ENCODE measurements at regions not wholly inside any gene's neighbourhood (a gene's known extent, or its start where the extent isn't known, plus 50 kb on each side); places are given as distances from the start of the nearest gene placed in this dataset.
"Not testable (repeated sequence)": the region's sequence is repeated elsewhere in the genome, so short reads cannot be mapped to it uniquely, and the experiment has no call there.

- no peak for DNase-seq (ENCODE audit: low spot score)
- H3K27me3 ChIP-seq (ENCODE audit: control insufficient read depth in 4 of 4, insufficient read depth in 4 of 4, low read length in 3 of 4): peaks cover 0 to 11% (median 5%) of the 10 kb centered on the region in 4 donors
- H3K36me3 ChIP-seq (ENCODE audit: control insufficient read depth in 4 of 4, insufficient read depth in 3 of 4, low read depth in 1 of 4, low read length in 3 of 4): no peaks in the 10 kb centered on the region
- H3K4me3 ChIP-seq (ENCODE audit: low read depth in 1 of 3, low read length in 3 of 3): no peak overlapping the region
- 87% methylated on average over 1 of the region's 1 CpG for WGBS
- H3K4me1 ChIP-seq (ENCODE audit: control insufficient read depth in 4 of 4, insufficient read depth in 4 of 4, low read length in 3 of 4): no peaks in the 10 kb centered on the region
- H3K27ac ChIP-seq (ENCODE audit: low read depth in 1 of 2, low read length in 2 of 2): no peak overlapping the region
- no peak overlapping the region for H3K9ac ChIP-seq (ENCODE audit: low read depth in 1 of 2, low read length in 2 of 2)
- TF ChIP-seq FOXA1 (IDR thresholded peaks at IDR 0.05) (no peak), NR2F2 (IDR thresholded peaks at IDR 0.05) (no peak), TAF1 (conservative IDR thresholded peaks at IDR 0.05) (no peak), ZBTB33 (IDR thresholded peaks at IDR 0.05) (no peak), EGR1 (IDR thresholded peaks at IDR 0.05; ENCODE audit: low read depth in 2 of 2) (no peak), GABPA (IDR thresholded peaks at IDR 0.05 in 1 of 2, conservative IDR thresholded peaks at IDR 0.05 in 1 of 2) (no peak), SP1 (IDR thresholded peaks at IDR 0.05) (no peak)
- peaks cover 7 to 28% (median 13%) of the 10 kb centered on the region in 4 donors for H3K9me3 ChIP-seq (ENCODE audit: control insufficient read depth in 4 of 4, low read length in 3 of 4)
These were observed 79.2 kb upstream of the NCK2 start for GRCh38 chr2:105665480-105665879.

- Histone ChIP-seq H3K9ac (ENCODE audit: low read depth in 1 of 2, low read length in 2 of 2) (no peak overlapping the region), H3K27me3 (ENCODE audit: control insufficient read depth in 4 of 4, insufficient read depth in 4 of 4, low read length in 3 of 4) (peaks cover 0 to 6% (median 0%) of the 10 kb centered on the region in 4 donors), H3K36me3 (ENCODE audit: control insufficient read depth in 4 of 4, insufficient read depth in 3 of 4, low read depth in 1 of 4, low read length in 3 of 4) (no peaks in the 10 kb centered on the region), H3K9me3 (ENCODE audit: control insufficient read depth in 4 of 4, low read length in 3 of 4) (peaks cover 1 to 7% (median 3%) of the 10 kb centered on the region in 4 donors), H3K27ac (ENCODE audit: low read depth in 1 of 2, low read length in 2 of 2) (no peak overlapping the region), H3K4me3 (ENCODE audit: low read depth in 1 of 3, low read length in 3 of 3) (no peak overlapping the region), H3K4me1 (ENCODE audit: control insufficient read depth in 4 of 4, insufficient read depth in 4 of 4, low read length in 3 of 4) (no peaks in the 10 kb centered on the region)
- 85% methylated on average over 4 of the region's 4 CpGs for WGBS
- DNase-seq (ENCODE audit: low spot score): no peak
- TF ChIP-seq JUND (IDR thresholded peaks at IDR 0.05) (no peak), FOXA2 (IDR thresholded peaks at IDR 0.05) (no peak), YY1 (IDR thresholded peaks at IDR 0.05) (no peak), CTCF (IDR thresholded peaks at IDR 0.05; ENCODE audit: low read depth, low read length, missing input control) (no peak), RAD21 (IDR thresholded peaks at IDR 0.05) (no peak), HNF4A (conservative IDR thresholded peaks at IDR 0.05) (no peak), ZBTB33 (IDR thresholded peaks at IDR 0.05) (no peak), HNF4G (IDR thresholded peaks at IDR 0.05) (no peak), SP1 (IDR thresholded peaks at IDR 0.05) (no peak), RXRA (IDR thresholded peaks at IDR 0.05) (no peak), GABPA (IDR thresholded peaks at IDR 0.05 in 1 of 2, conservative IDR thresholded peaks at IDR 0.05 in 1 of 2) (no peak)
These were observed 84.2 kb upstream of the NCK2 start for GRCh38 chr2:105660489-105660888.

GRCh38 chr2:105655723-105656606 lies 88.7 kb upstream of the NCK2 start:
- not testable (repeated sequence) for H3K27ac ChIP-seq (ENCODE audit: low read depth in 1 of 2, low read length in 2 of 2); H3K4me3 ChIP-seq (ENCODE audit: low read depth in 1 of 3, low read length in 3 of 3); H3K36me3 ChIP-seq (ENCODE audit: control insufficient read depth in 4 of 4, insufficient read depth in 3 of 4, low read depth in 1 of 4, low read length in 3 of 4); H3K9ac ChIP-seq (ENCODE audit: low read depth in 1 of 2, low read length in 2 of 2); H3K9me3 ChIP-seq (ENCODE audit: control insufficient read depth in 4 of 4, low read length in 3 of 4); DNase-seq (ENCODE audit: low spot score); H3K4me1 ChIP-seq (ENCODE audit: control insufficient read depth in 4 of 4, insufficient read depth in 4 of 4, low read length in 3 of 4)
- 97% methylated on average over 4 of the region's 4 CpGs for WGBS
- H3K27me3 ChIP-seq (ENCODE audit: control insufficient read depth in 4 of 4, insufficient read depth in 4 of 4, low read length in 3 of 4): peaks cover 0 to 10% (median 0%) of the 10 kb centered on the region in 4 donors

Measured in liver (tissue), 8 donors.